ENCODE measurements at regions not wholly inside any gene's neighbourhood (a gene's known extent, or its start where the extent isn't known, plus 50 kb on each side); places are given as distances from the start of the nearest gene placed in this dataset.
A peak's percentile ranks its signal among the peaks of the same experiment; 100 is the strongest.

- TF ChIP-seq CTCF (IDR thresholded peaks at IDR 0.05; ENCODE audit: insufficient read depth, low read length, severe bottlenecking), result no peak
- FAIRE-seq (no peak), DNase-seq (ENCODE audit: low read depth) (no peak)
- H3K4me3 ChIP-seq (ENCODE audit: low read depth, low read length), result no peak overlapping the region
- no peaks in the 10 kb centered on the region for H3K27me3 ChIP-seq (ENCODE audit: control insufficient read depth, insufficient read depth, low read length)
- H3K36me3 ChIP-seq (ENCODE audit: control insufficient read depth, insufficient read depth, low read length), result no peaks in the 10 kb centered on the region
Observed at GRCh38 chr4:92199135-92199534, 104.6 kb upstream of the GRID2 start.

GRCh38 chr4:92210906-92211305, 92.9 kb upstream of the GRID2 start:
- H3K36me3 ChIP-seq (ENCODE audit: control insufficient read depth, insufficient read depth, low read length), result no peaks in the 10 kb centered on the region
- DNase-seq (ENCODE audit: low read depth), result no peak
- no peak overlapping the region for H3K4me3 ChIP-seq (ENCODE audit: low read depth, low read length)
- H3K27me3 ChIP-seq (ENCODE audit: control insufficient read depth, insufficient read depth, low read length), result no peaks in the 10 kb centered on the region
- FAIRE-seq, result no peak
- TF ChIP-seq CTCF (IDR thresholded peaks at IDR 0.05; ENCODE audit: insufficient read depth, low read length, severe bottlenecking), result no peak

- Histone ChIP-seq H3K4me3 (ENCODE audit: low read depth, low read length) (no peak overlapping the region), H3K36me3 (ENCODE audit: control insufficient read depth, insufficient read depth, low read length) (no peaks in the 10 kb centered on the region), H3K27me3 (ENCODE audit: control insufficient read depth, insufficient read depth, low read length) (no peaks in the 10 kb centered on the region)
- FAIRE-seq, result no peak
- no peak for TF ChIP-seq CTCF (IDR thresholded peaks at IDR 0.05; ENCODE audit: insufficient read depth, low read length, severe bottlenecking)
- no peak for DNase-seq (ENCODE audit: low read depth)
Observed at GRCh38 chr4:92215476-92215875, 88.3 kb upstream of the GRID2 start.

- no peaks in the 10 kb centered on the region for H3K27me3 ChIP-seq (ENCODE audit: control insufficient read depth, insufficient read depth, low read length)
- no peak overlapping the region for H3K4me3 ChIP-seq (ENCODE audit: low read depth, low read length)
- FAIRE-seq (no peak), DNase-seq (ENCODE audit: low read depth) (no peak)
- H3K36me3 ChIP-seq (ENCODE audit: control insufficient read depth, insufficient read depth, low read length), result no peaks in the 10 kb centered on the region
- no peak for TF ChIP-seq CTCF (IDR thresholded peaks at IDR 0.05; ENCODE audit: insufficient read depth, low read length, severe bottlenecking)
Observed at GRCh38 chr4:92231511-92231910, 72.3 kb upstream of the GRID2 start.

GRCh38 chr4:92232566-92232965, 71.2 kb upstream of the GRID2 start:
- no peak overlapping the region for H3K4me3 ChIP-seq (ENCODE audit: low read depth, low read length)
- no peak for TF ChIP-seq CTCF (IDR thresholded peaks at IDR 0.05; ENCODE audit: insufficient read depth, low read length, severe bottlenecking)
- no peak for FAIRE-seq
- H3K36me3 ChIP-seq (ENCODE audit: control insufficient read depth, insufficient read depth, low read length), result no peaks in the 10 kb centered on the region
- DNase-seq (ENCODE audit: low read depth), result peak; percentile 70
- H3K27me3 ChIP-seq (ENCODE audit: control insufficient read depth, insufficient read depth, low read length), result no peaks in the 10 kb centered on the region

GRCh38 chr4:92234393-92235176, 69.2 kb upstream of the GRID2 start:
- no peak overlapping the region for H3K4me3 ChIP-seq (ENCODE audit: low read depth, low read length)

More at GRCh38 chr4:92234393-92235176, 69.2 kb upstream of the GRID2 start:
- no peak for TF ChIP-seq CTCF (IDR thresholded peaks at IDR 0.05; ENCODE audit: insufficient read depth, low read length, severe bottlenecking)
- H3K36me3 ChIP-seq (ENCODE audit: control insufficient read depth, insufficient read depth, low read length), result no peaks in the 10 kb centered on the region
- peak; percentile 99 for DNase-seq (ENCODE audit: low read depth)
- H3K27me3 ChIP-seq (ENCODE audit: control insufficient read depth, insufficient read depth, low read length), result no peaks in the 10 kb centered on the region
- no peak for FAIRE-seq

Measured in bronchial epithelial cell (primary cell).